ENCODE measurements at regions not wholly inside any gene's neighbourhood (a gene's known extent, or its start where the extent isn't known, plus 50 kb on each side); places are given as distances from the start of the nearest gene placed in this dataset.

DNA sequence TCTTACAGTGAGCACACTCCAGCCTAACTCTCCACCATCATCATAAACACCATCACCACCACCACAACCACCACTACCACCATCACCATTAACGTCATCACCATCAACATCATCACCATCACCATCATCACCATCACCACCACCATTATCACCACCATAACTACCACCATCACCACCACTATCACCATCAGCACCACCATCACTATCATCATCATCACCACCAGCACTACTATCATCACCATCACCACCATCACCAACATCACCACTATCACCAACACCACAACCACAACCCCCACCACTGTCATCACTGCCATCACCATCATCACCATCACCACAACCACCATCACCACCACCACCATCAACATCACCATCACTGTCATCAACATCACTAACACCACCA, 279.0 kb upstream of the TCERG1L start:
- intact Hi-C loops (cut with DNase I), result no loop called here
- H3K27ac ChIP-seq, result no peak overlapping the region
- no peak for TF ChIP-seq CTCF (IDR thresholded peaks at IDR 0.05)
- no peak for DNase-seq
- H3K36me3 ChIP-seq, result no peaks in the 10 kb centered on the region
- no peaks in the 10 kb centered on the region for H3K4me1 ChIP-seq
- peaks cover 0 to 3% (median 0%) of the 10 kb centered on the region in 7 donors for H3K27me3 ChIP-seq
- WGBS, 2 donors, result 64 to 73% methylated on average over 1 of the region's 1 CpG
- ATAC-seq, result no peak
- no peak overlapping the region for H3K4me3 ChIP-seq
- H3K9me3 ChIP-seq, result no peaks in the 10 kb centered on the region

- intact Hi-C loops (cut with DNase I), result no loop called here
- H3K4me3 ChIP-seq, result no peak overlapping the region
- no peaks in the 10 kb centered on the region for H3K4me1 ChIP-seq
- H3K27ac ChIP-seq, result no peak overlapping the region
- no peak for ATAC-seq
- no peak for DNase-seq
- H3K9me3 ChIP-seq, result no peaks in the 10 kb centered on the region
- no peaks in the 10 kb centered on the region for H3K27me3 ChIP-seq
- TF ChIP-seq CTCF (IDR thresholded peaks at IDR 0.05), result no peak
- H3K36me3 ChIP-seq, result no peaks in the 10 kb centered on the region
Observed at GRCh38 chr10:131591936-131592335, 280.4 kb upstream of the TCERG1L start.

GRCh38 chr10:131609176-131609575, 291.6 kb upstream of the PPP2R2D start:
- H3K36me3 ChIP-seq, result no peaks in the 10 kb centered on the region
- H3K27me3 ChIP-seq, result peaks cover 0 to 16% (median under 1%) of the 10 kb centered on the region in 7 donors
- no peaks in the 10 kb centered on the region for H3K4me1 ChIP-seq
- no peak overlapping the region for H3K4me3 ChIP-seq
- DNase-seq (no peak), ATAC-seq (no peak)
- intact Hi-C loops (cut with DNase I), result no loop called here
- 73 to 74% methylated on average over 12 of the region's 12 CpGs for WGBS, 2 donors
- peaks cover 0 to 33% (median 16%) of the 10 kb centered on the region in 11 donors for H3K9me3 ChIP-seq
- TF ChIP-seq CTCF (IDR thresholded peaks at IDR 0.05), result no peak
- H3K27ac ChIP-seq, result no peak overlapping the region

DNA sequence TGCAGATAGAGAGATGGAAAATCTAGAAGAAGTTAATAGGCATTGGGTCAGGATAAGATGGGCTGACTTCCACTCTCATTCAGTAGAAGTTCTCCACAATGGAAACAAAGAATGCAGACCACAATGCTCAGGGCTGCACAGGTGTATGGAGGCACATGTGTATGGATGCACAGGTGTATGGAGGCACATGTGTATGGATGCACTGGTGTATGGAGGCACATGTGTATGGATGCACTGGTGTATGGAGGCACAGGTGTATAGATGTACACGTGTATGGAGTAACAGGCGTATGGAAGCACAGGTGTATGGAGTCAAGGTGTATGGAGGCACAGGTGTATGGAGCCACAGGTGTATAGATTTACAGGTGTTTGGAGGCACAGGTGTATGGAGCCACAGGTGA, 285.7 kb upstream of the PPP2R2D start:
- WGBS, 2 donors, result 82 to 86% methylated on average over 2 of the region's 2 CpGs
- Histone ChIP-seq H3K27me3 (peaks cover 0 to 34% (median 16%) of the 10 kb centered on the region in 7 donors), H3K4me1 (no peaks in the 10 kb centered on the region), H3K9me3 (no peaks in the 10 kb centered on the region), H3K4me3 (no peak overlapping the region), H3K36me3 (no peaks in the 10 kb centered on the region), H3K27ac (no peak overlapping the region)
- DNase-seq, result no peak
- TF ChIP-seq CTCF (IDR thresholded peaks at IDR 0.05), result no peak
- ATAC-seq, result no peak
- intact Hi-C loops (cut with DNase I), result no loop called here

DNA sequence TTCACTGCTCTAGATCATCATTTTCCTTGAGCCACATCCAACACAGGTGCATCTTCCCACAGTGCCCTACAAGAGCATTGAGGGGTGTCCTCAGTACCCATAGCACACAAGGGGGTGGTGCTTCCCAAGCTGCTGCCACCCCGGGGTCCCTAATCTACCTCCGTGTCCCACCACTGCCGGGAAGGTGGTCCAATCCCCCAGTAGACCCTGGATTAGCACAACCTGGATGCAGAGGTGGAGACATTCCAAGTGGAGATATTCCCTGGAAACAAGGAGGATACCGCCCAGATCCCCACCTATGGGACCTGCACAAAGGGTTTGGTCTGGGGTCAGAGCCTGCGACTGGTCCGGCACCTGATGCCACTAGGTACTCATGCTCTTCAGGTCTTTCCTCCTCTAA, 284.8 kb upstream of the PPP2R2D start:
- Histone ChIP-seq H3K27ac (no peak overlapping the region), H3K9me3 (no peaks in the 10 kb centered on the region), H3K27me3 (peaks cover 0 to 34% (median 16%) of the 10 kb centered on the region in 7 donors), H3K4me1 (no peaks in the 10 kb centered on the region), H3K4me3 (no peak overlapping the region), H3K36me3 (no peaks in the 10 kb centered on the region)
- ATAC-seq, result no peak
- TF ChIP-seq CTCF (IDR thresholded peaks at IDR 0.05), result no peak
- WGBS, 2 donors, result 93 to 96% methylated on average over 6 of the region's 6 CpGs
- DNase-seq, result no peak
- intact Hi-C loops (cut with DNase I), result no loop called here

Measured in heart right ventricle (tissue), 16 donors.